Vagina (tissue), 2 donors: ENCODE measurements at regions not wholly inside any gene's neighbourhood (a gene's known extent, or its start where the extent isn't known, plus 50 kb on each side); places are given as distances from the start of the nearest gene placed in this dataset.

Experiments used
- DNase-seq, 2 donors: peaks; one replicate each; pipeline ENCODE4 v3.0.0-alpha.2; 2017; ENCODE audit errors: extremely low spot score in 2 of 2
- H3K27ac ChIP-seq: fragments of 200-600 bp; sonication (generic); one replicate; pipeline ENCODE4 v1.5.1; 2019
- H3K27me3 ChIP-seq: fragments of 200-600 bp; sonication (generic); one replicate; pipeline ENCODE4 v1.5.1; 2019
- H3K36me3 ChIP-seq, 2 donors: fragments of 200-600 bp; sonication (generic); one replicate each; pipeline ENCODE4 v1.5.1; 2017 to 2019
- H3K4me1 ChIP-seq: fragments of 200-600 bp; sonication (generic); one replicate; pipeline ENCODE4 v1.5.1; 2019
- H3K4me3 ChIP-seq, 2 donors: fragments of 200-600 bp; sonication (generic); 1 replicate in 1 of 2; 2 replicates in 1 of 2; pipeline ENCODE4 v1.5.1; 2016 to 2019
- H3K9me3 ChIP-seq: fragments of 200-600 bp; sonication (generic); one replicate; pipeline ENCODE4 v1.5.1; 2019
- CTCF ChIP-seq, 3 experiments: fragments of 450-650 bp in 2 of 3; fragments of 200-600 bp in 1 of 3; sonication (generic) in 1 of 3; IDR thresholded peaks; one replicate each; pipeline ENCODE4 v1.5.1; 2017 to 2019; ENCODE audit warnings: antibody characterized with exemption in 3 of 3, mild to moderate bottlenecking in 2 of 3, moderate library complexity in 2 of 3
- POLR2A ChIP-seq, 2 donors: fragments of 450-650 bp; IDR thresholded peaks; one replicate each; pipeline ENCODE4 v1.6.1; 2017; ENCODE audit warnings: antibody characterized with exemption in 2 of 2, mild to moderate bottlenecking in 2 of 2, moderate library complexity in 2 of 2
- POLR2AphosphoS5 ChIP-seq, 2 donors: sonication (generic); formaldehyde crosslinking; IDR thresholded peaks; one replicate each; pipeline ENCODE4 v1.9.0; 2017; ENCODE audit warnings: antibody characterized with exemption in 2 of 2, mild to moderate bottlenecking in 2 of 2, low read depth in 1 of 2; ENCODE audit not compliant: insufficient read depth in 1 of 2
- intact Hi-C: fragments of 100-400 bp; cut with DNase I; formaldehyde crosslinking; loops from one replicate; pipeline ENCODE4 v1.15.1; 2023

GRCh38 chr10:110363572-110364411, 59.1 kb upstream of the SMNDC1 start:
- no peaks in the 10 kb centered on the region for H3K36me3 ChIP-seq
- H3K4me1 ChIP-seq: no peaks in the 10 kb centered on the region
- H3K4me3 ChIP-seq: no peak overlapping the region
- TF ChIP-seq CTCF (IDR thresholded peaks at IDR 0.05): no peak
- no peaks in the 10 kb centered on the region for H3K27me3 ChIP-seq
- DNase-seq: no peak
- intact Hi-C loops: no loop called here
- no peaks in the 10 kb centered on the region for H3K9me3 ChIP-seq
- H3K27ac ChIP-seq: no peak overlapping the region

GRCh38 chr10:110364531-110364937, 59.8 kb upstream of the SMNDC1 start:
- TF ChIP-seq CTCF (IDR thresholded peaks at IDR 0.05) (no peak), POLR2A (IDR thresholded peaks at IDR 0.05) (no peak), POLR2AphosphoS5 (IDR thresholded peaks at IDR 0.05; ENCODE audit: insufficient read depth in 1 of 2, low read depth in 1 of 2) (no peak)
- no peaks in the 10 kb centered on the region for H3K4me1 ChIP-seq
- H3K4me3 ChIP-seq: no peak overlapping the region
- H3K27me3 ChIP-seq: no peaks in the 10 kb centered on the region
- no peak for DNase-seq
- H3K27ac ChIP-seq: no peak overlapping the region
- H3K9me3 ChIP-seq: no peaks in the 10 kb centered on the region
- H3K36me3 ChIP-seq: no peaks in the 10 kb centered on the region
- intact Hi-C loops: no loop called here

DNA sequence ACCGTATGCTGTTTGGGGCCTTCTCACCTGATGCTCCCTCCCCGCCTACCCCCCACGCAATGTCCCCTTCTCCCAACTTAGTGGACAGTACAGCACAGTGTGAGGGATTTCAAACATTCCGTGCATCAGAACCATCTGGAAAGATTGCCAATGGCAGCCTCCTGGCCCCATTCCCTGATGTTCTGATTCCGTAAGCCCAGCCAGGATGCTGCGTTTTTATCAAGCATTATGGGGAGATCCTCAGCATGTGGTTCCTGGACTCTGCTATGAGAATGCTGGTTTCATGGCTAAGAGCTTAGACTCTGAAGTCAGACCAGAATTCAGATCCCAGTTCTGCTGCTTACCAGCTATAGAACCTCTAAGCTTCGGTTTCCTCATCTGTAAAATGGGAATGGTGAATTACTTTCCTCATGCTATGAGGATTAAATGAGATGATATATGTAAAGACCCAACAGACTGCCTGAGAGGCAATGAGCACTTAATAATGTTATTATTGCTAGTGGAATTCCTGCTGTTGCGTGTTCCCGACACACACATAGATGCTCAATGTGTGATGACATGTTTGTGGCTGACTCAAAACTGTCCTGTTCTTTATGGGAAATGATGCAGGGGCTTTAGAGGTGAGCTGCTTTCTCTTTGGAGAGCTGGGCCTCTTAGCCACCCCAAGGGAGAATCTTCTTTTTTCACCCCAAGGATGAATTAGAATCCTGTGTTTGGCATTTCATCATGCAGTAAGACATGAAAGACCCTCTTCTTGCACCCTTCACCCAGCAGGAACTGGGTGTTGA, 60.8 kb upstream of the SMNDC1 start:
- TF ChIP-seq POLR2A (IDR thresholded peaks at IDR 0.05) (no peak), CTCF (IDR thresholded peaks at IDR 0.05) (no peak), POLR2AphosphoS5 (IDR thresholded peaks at IDR 0.05; ENCODE audit: insufficient read depth in 1 of 2, low read depth in 1 of 2) (no peak)
- no peak overlapping the region for H3K4me3 ChIP-seq
- H3K27ac ChIP-seq: no peak overlapping the region
- H3K4me1 ChIP-seq: no peaks in the 10 kb centered on the region
- H3K27me3 ChIP-seq: no peaks in the 10 kb centered on the region
- intact Hi-C loops: no loop called here
- H3K9me3 ChIP-seq: no peaks in the 10 kb centered on the region
- H3K36me3 ChIP-seq: no peaks in the 10 kb centered on the region
- no peak for DNase-seq

GRCh38 chr10:110366635-110367034, 61.9 kb upstream of the SMNDC1 start:
- no peaks in the 10 kb centered on the region for H3K4me1 ChIP-seq
- intact Hi-C loops: no loop called here
- no peak for TF ChIP-seq POLR2A (IDR thresholded peaks at IDR 0.05)
- TF ChIP-seq CTCF (IDR thresholded peaks at IDR 0.05): no peak
- no peak for TF ChIP-seq POLR2AphosphoS5 (IDR thresholded peaks at IDR 0.05; ENCODE audit: insufficient read depth in 1 of 2, low read depth in 1 of 2)

GRCh38 chr10:110368002-110368401, 63.3 kb upstream of the SMNDC1 start:
- no peaks in the 10 kb centered on the region for H3K27me3 ChIP-seq
- no peak overlapping the region for H3K27ac ChIP-seq
- H3K4me1 ChIP-seq: no peaks in the 10 kb centered on the region
- TF ChIP-seq CTCF (IDR thresholded peaks at IDR 0.05) (no peak), POLR2AphosphoS5 (IDR thresholded peaks at IDR 0.05; ENCODE audit: insufficient read depth in 1 of 2, low read depth in 1 of 2) (no peak), POLR2A (IDR thresholded peaks at IDR 0.05) (no peak)
- no peaks in the 10 kb centered on the region for H3K36me3 ChIP-seq
- H3K4me3 ChIP-seq: no peak overlapping the region
- no peaks in the 10 kb centered on the region for H3K9me3 ChIP-seq
- DNase-seq: no peak
- intact Hi-C loops: no loop called here

More at GRCh38 chr10:110366635-110367034, 61.9 kb upstream of the SMNDC1 start:
- no peaks in the 10 kb centered on the region for H3K36me3 ChIP-seq
- H3K27ac ChIP-seq: no peak overlapping the region
- no peak overlapping the region for H3K4me3 ChIP-seq
- DNase-seq: no peak
- H3K9me3 ChIP-seq: no peaks in the 10 kb centered on the region
- no peaks in the 10 kb centered on the region for H3K27me3 ChIP-seq
